Hematopoietic multipotent progenitor cell treated with erythropoietin and hydrocortisone succinate and interleukin-3 and kit ligand, for 8 days (in vitro differentiated cells): ENCODE measurements at regions not wholly inside any gene's neighbourhood (a gene's known extent, or its start where the extent isn't known, plus 50 kb on each side); places are given as distances from the start of the nearest gene placed in this dataset.
"Not testable (repeated sequence)": the region's sequence is repeated elsewhere in the genome, so short reads cannot be mapped to it uniquely, and the experiment has no call there.

Experiments
- DNase-seq: peaks from one replicate; pipeline ENCODE4 v3.0.0-alpha.2; 2015

DNA sequence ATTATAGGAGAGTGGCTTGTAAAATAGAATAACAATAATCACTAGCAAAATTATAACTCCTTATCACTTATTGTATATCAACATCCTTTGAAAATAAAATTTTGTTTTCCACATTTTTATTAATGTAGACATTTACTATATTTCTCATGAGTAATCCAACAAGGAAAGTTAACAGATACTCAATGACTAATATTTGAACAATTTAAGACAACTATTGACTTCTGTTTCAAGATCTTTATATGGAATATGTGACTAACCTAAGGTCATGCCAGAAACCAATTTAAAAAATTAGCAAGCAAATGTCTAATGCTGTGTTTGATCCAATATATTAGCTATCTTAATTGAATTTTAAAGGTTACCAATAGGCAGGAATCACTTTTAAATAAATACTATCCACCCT, 638.5 kb upstream of the FLRT2 start:
- no peak for DNase-seq

DNA sequence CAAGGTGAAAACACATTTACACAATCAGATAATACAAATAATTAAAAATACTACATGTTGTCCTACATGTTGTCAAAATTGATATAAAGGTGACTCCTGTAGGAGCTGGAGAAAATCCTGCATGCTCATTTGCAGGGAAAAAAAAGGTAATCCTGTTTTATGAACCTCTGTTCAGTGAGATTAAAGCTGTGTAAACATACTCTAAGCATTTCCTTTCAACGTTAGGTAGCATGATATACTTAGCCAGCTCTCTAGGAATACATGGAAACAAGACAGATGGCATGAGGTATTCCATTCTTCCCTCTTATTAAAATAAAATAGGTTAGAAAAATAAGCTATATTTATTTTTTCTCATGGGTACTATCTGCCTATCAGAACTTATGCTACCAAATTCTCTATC, 635.7 kb upstream of the FLRT2 start:
- DNase-seq, result no peak

DNA sequence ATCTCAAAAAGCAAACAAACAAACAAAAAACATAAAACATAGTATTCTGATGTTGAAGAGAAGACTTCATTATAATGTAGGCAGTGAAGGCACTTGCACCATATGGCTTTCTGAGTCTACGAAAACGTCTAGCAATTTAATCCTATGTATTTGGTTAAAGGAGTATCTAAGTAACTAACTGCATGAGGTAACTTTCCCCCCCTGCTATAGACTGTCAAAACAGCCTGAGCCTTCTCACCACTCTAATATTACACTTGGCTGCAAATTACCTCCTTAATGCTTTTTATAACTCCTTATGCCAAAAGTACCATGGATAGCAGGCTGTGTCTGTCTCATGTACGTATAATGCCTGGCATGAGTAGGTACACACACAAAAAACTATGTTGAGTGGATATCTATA, 607.6 kb upstream of the FLRT2 start:
- no peak for DNase-seq

DNA sequence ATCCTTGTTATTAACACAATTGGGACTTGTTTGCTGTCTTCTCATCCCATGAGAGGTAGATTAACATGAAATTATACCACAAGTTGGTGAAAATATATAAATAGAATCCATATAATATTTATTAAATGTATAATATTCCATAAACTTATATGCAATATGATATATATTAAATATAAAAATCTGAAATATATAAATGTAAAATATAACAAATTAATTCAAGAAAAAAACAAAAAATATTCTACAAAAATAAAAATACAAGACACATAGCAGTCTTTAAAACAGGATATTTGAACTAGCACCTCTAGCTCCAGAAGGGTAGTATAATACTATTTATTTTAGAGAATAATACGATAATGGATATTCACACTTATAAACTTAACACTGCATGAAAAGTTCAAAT, 603.3 kb upstream of the FLRT2 start:
- no peak for DNase-seq

DNA sequence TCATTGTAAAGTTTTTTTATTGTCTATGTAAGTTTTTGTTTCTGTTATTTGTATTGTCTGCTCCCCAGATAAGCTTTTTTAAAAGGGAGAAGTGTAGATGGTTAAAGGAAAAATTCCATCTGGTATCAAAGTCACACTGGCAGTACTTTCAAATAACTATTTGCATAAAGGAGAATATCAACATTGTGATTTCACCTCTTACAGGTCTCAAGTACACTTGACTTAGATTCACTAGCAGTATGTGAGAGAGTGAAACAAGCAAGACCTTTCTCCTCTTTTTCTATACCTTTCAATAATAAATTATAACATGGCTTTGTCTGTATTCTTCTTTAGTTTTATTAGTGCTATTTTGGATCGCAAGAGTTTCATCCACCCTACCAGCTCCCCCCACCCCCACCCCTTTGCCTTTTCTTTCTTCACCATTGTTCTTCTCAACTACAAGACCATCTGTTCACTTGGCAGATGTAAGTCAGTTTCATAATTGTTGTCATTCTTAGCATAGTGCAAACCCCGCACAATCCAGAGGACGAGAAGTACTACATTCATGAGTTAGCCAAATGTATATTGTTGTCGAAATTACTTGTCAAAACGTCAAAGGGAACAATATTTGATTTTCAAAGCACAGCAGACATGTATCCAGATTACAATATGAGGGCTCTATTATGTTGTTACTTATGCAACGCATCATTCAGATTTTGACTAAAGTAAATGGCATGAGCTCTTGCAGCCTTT, 602.7 kb upstream of the FLRT2 start:
- no peak for DNase-seq

DNA sequence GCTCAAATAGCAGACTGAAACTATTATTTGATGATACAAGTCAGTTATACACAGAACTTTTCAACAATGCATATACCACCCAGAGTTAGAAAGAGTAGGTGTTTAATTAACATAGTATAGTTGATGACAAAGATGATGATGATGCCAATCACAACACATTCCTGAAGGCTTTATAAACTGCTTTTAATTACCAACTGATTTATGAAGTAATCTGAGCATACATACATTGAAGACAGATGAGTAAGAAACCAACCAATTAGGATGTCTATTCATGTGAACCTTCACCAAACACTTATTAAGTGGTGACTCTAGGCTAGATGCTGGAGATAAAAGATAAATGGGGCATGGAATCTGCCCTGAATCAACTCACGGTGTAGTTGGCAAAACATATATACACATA, 600.9 kb upstream of the FLRT2 start:
- DNase-seq, result no peak

DNA sequence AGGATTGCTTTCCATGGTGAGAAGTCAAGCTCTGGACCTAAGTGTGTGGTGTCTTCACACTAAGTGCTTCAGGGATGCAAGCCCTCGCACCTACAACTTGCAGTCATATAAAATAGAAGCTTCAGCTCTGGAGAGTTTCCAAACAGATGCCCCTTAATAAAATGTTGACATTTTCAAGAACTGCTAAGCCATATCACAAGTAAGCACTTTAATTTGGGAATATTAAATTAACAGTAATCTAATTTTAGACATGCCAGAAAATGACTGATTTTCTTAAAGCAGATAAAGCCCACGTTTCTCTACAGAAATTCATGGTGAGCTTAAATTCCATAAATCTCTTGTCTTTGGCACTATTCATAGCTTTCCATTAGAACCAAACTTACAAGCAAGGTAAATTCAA, 600.1 kb upstream of the FLRT2 start:
- DNase-seq, result no peak

DNA sequence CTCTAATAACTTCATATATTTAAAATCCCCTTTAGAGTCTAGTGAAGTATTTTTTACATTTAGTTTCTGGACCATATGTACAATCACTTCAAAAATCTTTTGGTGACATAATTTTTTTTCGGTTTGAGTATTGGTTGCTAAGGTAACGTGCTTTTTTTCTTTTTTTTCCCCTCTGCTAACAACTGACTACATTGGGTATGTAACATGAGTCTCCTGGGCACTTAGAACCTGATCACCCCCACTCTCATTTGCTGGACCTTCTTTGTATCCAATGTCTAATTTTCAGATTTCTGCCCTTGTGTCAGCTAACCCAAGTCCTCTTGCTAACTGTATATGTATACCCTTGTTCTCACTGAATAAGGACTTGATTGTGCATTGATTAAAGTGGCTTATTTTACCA, 592.9 kb upstream of the FLRT2 start:
- no peak for DNase-seq

DNA sequence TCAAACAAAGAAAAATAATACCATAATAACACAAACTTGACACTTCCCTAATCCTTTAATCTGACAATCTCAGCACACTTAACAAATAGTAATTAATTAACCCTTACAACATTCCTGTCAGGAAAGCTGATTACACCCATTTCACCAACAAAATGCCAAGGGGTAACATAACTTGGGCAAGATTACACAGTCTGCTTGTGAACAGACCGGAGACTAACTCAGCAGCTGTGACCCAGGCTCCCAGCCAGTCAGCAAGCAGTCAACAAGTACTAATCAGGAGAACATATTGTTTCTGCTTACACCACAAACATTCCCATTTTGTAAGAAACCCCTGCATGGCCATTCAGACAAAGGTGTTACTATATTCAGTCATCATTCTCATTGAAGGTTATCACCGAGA, 592.5 kb upstream of the FLRT2 start:
- DNase-seq, result no peak

DNA sequence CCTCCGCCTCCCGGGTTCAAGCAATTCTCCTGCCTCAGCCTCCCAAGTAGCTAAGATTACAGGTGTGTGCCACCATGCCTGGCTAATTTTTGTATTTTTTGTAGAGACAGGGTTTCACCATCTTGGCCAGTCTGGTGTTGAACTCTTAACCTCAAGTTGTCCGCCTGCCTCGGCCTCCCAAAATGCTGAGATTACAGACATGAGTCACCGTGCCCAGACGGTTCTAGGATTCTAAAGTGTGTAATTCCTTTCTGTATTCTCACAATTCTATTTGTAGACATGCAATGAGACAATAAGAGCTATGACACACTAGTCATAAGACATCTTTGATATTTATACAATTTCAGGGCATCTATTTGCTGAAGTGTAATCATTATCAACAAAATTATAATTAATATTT, 585.0 kb upstream of the FLRT2 start:
- DNase-seq, result not testable (repeated sequence)

DNA sequence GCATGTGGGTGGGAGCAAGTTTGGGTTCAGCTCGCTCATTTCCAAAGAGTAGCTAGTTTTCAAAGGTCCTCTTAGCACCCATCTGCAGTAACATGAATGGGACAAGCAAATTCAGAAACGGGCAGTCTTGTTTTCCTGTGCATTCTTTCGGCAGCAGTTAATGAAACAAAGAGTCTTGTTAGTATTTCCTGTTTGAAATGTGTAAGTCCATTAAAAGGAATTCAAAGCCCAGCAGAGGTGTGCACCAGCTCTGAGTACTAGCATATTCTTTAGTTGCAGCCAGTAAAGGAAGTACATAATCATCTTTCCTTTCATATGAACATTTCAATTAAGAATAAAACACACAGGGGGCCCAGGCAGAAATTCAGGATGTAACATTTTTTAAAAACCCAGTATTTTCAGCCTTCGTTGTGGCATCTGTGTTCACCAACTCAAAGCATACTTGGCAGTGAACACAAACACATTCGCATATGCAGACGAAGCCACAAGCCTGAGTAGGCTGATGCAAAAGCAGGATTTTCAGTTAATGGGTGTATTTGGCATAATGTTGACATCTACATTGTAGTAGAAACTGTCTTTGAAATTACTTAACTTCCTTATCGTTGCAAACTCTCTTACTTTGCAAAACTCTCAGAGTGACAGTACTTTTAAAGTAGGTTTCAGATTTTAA, 570.0 kb upstream of the FLRT2 start:
- DNase-seq, result no peak

DNA sequence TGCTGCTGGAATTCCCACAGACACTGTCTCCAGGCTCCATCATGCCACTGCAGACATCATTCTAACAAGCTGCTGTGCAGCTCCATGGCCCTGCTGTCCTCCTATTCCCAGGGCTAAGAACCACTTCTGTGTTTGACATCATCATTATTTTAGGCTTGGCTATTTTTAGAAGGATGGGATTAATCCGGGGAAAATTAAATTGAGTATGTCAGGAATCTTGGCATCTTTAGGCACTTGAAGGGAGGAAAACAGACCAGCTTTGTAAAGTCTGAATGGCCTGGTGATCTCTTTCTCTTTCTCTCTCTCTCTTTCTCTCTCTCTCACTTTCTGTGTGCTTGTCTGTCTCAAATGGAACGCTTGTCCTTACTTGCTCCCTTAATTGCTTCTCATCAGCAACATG, 568.3 kb upstream of the FLRT2 start:
- DNase-seq, result no peak

DNA sequence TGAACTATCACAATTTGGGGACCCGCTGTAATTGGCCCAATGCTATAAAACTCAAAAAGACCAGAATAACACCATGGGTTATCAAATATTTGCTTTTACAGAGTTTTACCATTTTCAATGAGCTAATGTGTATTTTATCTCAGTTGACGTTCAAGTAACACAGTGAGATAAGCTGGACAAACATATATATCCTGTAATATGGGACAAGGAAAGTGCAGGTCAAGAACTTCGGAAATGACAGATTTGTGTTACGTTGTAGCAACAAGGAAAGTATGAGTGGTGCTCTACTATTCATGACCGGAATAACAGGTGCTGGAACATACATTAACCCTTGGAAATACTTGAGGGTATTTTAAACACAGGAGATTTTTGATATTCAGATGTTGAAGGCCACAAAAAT, 566.4 kb upstream of the FLRT2 start:
- no peak for DNase-seq

DNA sequence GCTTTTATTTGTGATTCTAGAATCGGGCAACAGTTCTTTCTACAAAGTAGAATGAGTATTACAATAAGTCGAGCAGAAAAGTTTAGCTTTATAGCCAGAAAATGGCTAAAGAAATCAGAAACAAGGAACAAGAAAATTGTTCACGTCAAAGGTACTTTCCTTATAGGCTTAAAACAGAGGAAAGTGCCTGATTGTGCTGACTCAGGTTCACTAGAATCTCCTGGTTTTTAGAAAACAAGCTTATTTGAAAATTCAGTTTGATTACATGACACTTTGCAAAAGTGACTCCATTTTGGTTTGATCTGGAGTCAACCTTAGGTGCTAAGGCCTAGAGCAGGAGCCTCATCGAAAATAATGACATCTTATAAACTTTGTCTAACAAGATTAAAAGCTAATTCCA, 564.7 kb upstream of the FLRT2 start:
- DNase-seq, result no peak

DNA sequence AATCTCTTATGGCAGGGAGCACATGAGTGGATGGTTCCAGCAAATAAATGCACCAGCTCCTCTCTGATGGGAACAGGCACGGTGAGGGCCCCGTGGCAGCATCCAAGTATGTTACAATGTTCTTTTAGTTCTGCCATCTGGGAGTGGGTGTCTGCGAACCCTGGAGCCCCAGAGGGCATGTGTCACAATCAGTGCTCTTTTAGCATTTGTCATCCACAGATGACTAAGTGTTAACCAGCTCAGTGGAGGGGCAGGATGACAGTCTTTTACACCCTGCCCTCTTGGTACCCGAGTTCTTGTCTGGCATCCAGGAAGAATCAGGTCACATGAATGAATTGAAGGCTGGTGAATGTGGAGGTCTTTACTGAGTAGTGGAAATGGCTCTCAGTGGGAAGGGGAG, 560.4 kb upstream of the FLRT2 start:
- no peak for DNase-seq

DNA sequence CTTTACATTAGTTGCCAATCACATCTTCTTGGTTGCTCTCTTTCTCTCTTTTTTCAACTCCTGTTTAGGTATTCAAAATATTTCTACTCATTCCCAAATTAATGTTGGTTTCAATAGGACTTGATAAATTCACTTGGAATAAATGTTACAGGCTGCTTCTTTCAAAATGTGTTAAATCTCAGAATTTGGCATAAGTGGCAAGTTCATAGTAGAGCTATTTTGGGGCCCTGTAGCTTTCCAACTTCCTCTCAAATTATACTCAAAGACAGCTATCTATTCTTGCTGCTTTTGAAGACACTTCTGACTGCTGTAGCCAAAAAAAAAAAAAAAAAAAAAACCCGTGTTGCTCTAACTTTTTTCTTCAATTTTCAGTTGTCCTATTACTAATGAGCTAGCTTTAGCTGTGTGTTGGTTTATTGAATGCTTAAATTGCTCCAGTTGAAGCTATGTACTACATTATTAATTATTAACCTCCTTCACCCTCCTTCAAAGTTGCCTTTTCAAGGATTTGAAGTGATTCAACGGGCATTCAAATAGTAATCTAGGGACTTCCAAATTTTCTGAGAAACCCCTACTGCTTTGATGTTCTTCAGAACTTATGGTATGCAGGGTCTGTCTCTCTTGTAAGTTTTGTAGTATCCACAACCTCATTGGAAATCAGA, 554.6 kb upstream of the FLRT2 start:
- no peak for DNase-seq

DNA sequence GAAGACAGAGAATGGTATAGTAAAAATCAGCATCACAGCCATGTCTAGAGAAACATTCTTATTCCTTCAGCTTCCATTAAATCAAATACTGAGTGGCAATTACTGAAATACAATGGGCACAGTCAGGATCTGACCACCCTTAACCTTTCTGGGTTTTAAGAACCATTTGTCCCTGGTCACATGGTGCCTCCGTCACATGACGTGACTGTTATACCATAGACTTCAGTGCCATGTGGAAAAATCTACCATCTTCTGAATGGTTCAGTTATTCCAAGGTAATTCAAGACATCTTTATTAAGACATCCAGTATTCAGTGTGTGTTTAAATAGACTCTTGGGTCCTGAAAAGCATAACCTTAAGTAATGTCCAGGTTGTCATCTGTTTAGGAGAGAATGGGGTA, 553.1 kb upstream of the FLRT2 start:
- DNase-seq, result no peak

DNA sequence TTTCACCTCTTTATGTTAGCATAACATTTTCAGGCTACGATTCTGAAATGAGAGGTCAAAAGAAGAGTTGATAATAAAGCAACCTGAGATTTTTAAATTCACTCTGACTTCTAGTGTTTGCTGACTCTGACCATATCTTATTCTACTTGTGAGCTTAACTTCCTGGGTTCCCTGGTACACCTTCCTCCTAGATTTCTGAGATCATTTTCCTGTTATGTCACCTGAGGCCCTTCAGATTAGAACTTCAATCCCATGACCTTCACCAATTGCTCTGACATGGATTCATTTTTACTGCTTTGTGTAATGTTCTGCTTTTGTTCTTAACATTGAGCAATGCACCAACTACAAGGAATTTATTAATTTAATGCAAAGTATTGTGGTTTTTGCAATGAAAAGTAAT, 542.9 kb upstream of the FLRT2 start:
- DNase-seq, result no peak

DNA sequence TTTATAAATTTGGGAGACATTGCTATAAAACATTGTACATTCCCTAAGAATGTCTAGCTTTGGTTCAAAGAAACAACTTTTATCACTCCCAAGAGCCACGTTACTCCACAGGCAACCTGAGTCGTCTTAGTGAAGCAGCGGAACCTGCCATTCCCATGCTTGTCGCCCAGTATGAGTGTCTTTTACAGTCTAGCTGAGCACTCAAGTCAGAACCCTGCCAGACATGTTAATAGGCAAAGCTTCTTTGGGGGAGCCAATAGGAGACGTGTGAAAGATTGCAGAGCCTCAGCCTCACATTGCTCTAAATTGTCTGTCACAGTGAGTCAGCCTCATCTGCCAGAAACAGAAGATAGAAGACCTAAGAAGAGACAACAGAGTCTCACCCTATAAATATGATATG, 541.6 kb upstream of the FLRT2 start:
- no peak for DNase-seq

DNA sequence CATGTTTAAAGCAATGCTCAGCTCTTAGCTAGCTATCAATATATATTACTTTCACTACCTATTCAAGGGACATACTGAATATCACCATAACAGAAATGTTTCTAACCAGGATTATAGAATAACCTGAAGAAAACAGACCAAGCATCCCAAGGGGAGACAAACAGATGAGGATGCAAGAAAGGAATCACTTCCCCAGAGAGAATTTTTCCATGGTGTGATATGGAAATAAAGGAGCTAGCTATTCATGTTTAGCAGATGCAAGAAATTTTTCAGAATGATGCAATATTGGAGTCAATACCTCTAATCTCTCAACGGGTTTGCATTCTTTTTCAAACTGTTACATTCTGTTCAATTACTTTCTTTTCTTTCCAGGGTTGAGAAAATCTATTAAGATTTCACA, 538.9 kb upstream of the FLRT2 start:
- DNase-seq, result no peak

DNA sequence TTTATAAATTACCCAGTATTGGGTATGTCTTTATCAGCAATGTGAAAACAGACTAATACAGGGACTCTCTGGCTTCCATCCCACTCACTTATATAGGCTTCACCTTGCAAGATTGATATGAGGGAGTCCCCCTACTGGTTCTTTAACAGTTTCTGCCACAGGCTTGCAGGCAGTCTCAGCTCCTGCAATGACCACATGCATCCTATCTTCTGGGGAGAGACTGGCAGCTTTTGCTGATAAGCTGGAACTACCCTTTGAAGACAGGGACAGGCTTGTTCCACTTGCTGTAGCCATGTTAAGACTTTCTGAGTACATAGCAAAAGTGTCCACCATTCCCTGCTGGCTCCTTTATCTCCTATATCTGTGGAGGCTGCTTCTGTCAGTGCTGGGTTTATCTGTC, 531.7 kb upstream of the FLRT2 start:
- DNase-seq, result no peak

DNA sequence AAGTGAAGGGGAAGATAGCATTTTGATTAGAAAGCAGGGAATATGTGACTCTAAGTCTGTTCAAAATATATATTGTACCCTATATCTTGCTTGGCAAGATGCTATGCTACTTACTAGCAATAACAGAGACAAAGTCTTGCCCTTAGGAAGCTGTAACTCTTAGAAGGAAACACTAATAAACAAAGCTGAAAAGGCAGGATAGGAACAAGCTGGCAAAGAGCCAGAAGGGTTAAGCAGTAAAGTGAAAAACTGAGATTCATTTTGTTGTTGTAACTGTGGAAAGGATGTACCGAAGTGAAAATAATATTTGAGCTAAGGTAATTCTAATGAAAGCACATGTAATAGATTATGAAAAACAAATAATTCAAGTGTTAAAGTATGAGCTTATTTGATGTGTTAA, 527.1 kb upstream of the FLRT2 start:
- no peak for DNase-seq

DNA sequence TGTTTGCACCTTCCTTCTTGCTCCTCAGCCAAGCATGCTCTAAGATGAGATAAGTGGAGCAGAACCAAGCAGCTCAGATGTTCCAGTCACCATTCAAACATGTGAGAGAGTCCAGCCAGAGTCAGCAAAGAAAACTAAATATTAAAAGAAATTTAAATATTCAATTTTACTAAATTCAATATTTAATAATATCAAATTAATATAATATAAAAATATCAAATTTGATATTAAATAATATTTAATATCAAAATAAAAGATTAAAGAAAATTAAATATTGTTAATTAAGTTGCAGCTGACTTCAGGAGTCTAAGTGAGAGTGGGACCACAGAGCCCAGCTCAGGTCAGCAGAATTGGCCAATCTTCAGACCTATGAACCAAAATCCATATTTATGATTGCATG, 526.1 kb upstream of the FLRT2 start:
- no peak for DNase-seq

DNA sequence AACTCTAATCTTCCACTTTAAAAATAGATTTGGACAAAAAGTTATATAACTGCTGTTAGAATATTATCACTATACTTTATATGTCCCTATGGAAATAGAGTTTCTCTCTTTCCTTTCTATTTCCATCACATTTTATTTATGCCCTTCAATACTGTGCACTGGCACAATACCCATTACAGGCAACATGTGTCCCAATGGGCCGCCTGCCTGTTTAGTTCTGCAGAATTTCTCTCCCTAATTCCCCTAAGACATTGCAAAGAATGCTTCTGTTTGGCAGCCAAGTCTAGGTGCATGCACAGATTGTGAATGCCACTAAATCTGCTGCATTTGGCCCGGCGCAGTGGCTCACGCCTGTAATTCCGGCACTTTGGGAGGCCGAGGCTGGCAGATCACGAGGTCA, 520.4 kb upstream of the FLRT2 start:
- DNase-seq, result no peak

DNA sequence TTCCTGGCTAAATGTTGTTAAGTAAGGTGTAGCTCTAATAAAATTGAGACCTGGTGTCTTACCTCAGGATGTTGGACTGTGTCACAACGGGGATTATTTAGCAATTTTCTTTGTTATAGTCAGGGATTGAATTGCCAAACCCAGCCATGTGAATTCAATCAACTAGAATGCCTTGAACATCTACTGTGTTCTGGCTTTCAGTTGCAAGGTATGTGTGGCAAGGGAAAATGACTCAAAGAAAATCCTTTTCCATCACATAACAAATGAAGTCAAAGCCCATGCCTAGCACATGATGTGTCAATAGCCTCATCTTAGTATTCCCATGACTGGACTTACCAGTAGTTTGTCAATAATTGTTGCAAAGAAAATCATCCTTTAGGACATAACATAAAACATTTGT, 519.8 kb upstream of the FLRT2 start:
- DNase-seq, result no peak
